ENCODE measurements at regions not wholly inside any gene's neighbourhood (a gene's known extent, or its start where the extent isn't known, plus 50 kb on each side); places are given as distances from the start of the nearest gene placed in this dataset.

GRCh38 chr12:62082448-62082847 is 177.8 kb upstream of the USP15 start (continued):
- TF ChIP-seq, protein P1, sequence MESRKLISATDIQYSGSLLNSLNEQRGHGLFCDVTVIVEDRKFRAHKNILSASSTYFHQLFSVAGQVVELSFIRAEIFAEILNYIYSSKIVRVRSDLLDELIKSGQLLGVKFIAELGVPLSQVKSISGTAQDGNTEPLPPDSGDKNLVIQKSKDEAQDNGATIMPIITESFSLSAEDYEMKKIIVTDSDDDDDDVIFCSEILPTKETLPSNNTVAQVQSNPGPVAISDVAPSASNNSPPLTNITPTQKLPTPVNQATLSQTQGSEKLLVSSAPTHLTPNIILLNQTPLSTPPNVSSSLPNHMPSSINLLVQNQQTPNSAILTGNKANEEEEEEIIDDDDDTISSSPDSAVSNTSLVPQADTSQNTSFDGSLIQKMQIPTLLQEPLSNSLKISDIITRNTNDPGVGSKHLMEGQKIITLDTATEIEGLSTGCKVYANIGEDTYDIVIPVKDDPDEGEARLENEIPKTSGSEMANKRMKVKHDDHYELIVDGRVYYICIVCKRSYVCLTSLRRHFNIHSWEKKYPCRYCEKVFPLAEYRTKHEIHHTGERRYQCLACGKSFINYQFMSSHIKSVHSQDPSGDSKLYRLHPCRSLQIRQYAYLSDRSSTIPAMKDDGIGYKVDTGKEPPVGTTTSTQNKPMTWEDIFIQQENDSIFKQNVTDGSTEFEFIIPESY (IDR thresholded peaks at IDR 0.05), result no peak
- TF ChIP-seq YY1 (IDR thresholded peaks at IDR 0.05) (no peak), RXRA (IDR thresholded peaks at IDR 0.05) (no peak)

- H3K9ac ChIP-seq (ENCODE audit: low read depth in 1 of 2, low read length in 2 of 2), result no peak overlapping the region
- no peaks in the 10 kb centered on the region for H3K36me3 ChIP-seq (ENCODE audit: control insufficient read depth in 4 of 4, insufficient read depth in 3 of 4, low read depth in 1 of 4, low read length in 3 of 4)
- H3K4me1 ChIP-seq (ENCODE audit: control insufficient read depth in 4 of 4, insufficient read depth in 4 of 4, low read length in 3 of 4), result no peaks in the 10 kb centered on the region
- H3K27ac ChIP-seq (ENCODE audit: low read depth in 1 of 2, low read length in 2 of 2), result no peak overlapping the region
- no peaks in the 10 kb centered on the region for H3K9me3 ChIP-seq (ENCODE audit: control insufficient read depth in 4 of 4, low read length in 3 of 4)
- no peak for DNase-seq (ENCODE audit: low spot score)
- no peak for TF ChIP-seq CTCF (IDR thresholded peaks at IDR 0.05; ENCODE audit: low read depth, low read length, missing input control)
- no peak for TF ChIP-seq RAD21 (IDR thresholded peaks at IDR 0.05)
- TF ChIP-seq NR2F2 (IDR thresholded peaks at IDR 0.05), result no peak
- TF ChIP-seq FOXA2 (IDR thresholded peaks at IDR 0.05), result no peak
- TF ChIP-seq YY1 (IDR thresholded peaks at IDR 0.05), result no peak
- TF ChIP-seq JUND (IDR thresholded peaks at IDR 0.05), result no peak
- no peak for TF ChIP-seq GABPA (IDR thresholded peaks at IDR 0.05 in 1 of 2, conservative IDR thresholded peaks at IDR 0.05 in 1 of 2)
- H3K27me3 ChIP-seq (ENCODE audit: control insufficient read depth in 4 of 4, insufficient read depth in 4 of 4, low read length in 3 of 4), result no peaks in the 10 kb centered on the region
- WGBS, result 88% methylated on average over 3 of the region's 3 CpGs
- no peak overlapping the region for H3K4me3 ChIP-seq (ENCODE audit: low read depth in 1 of 3, low read length in 3 of 3)
These were observed 162.1 kb upstream of the USP15 start for GRCh38 chr12:62098132-62098531.

- TF ChIP-seq GABPA (IDR thresholded peaks at IDR 0.05 in 1 of 2, conservative IDR thresholded peaks at IDR 0.05 in 1 of 2), result no peak
- TF ChIP-seq FOXA2 (IDR thresholded peaks at IDR 0.05), result no peak
- TF ChIP-seq, protein P1 (IDR thresholded peaks at IDR 0.05), result no peak
- no peak for TF ChIP-seq RAD21 (IDR thresholded peaks at IDR 0.05)
- no peak for TF ChIP-seq SP1 (IDR thresholded peaks at IDR 0.05)
- Histone ChIP-seq H3K27ac (ENCODE audit: low read depth in 1 of 2, low read length in 2 of 2) (no peak overlapping the region), H3K27me3 (ENCODE audit: control insufficient read depth in 4 of 4, insufficient read depth in 4 of 4, low read length in 3 of 4) (no peaks in the 10 kb centered on the region), H3K4me3 (ENCODE audit: low read depth in 1 of 3, low read length in 3 of 3) (no peak overlapping the region), H3K9me3 (ENCODE audit: control insufficient read depth in 4 of 4, low read length in 3 of 4) (no peaks in the 10 kb centered on the region), H3K4me1 (ENCODE audit: control insufficient read depth in 4 of 4, insufficient read depth in 4 of 4, low read length in 3 of 4) (no peaks in the 10 kb centered on the region), H3K9ac (ENCODE audit: low read depth in 1 of 2, low read length in 2 of 2) (no peak overlapping the region), H3K36me3 (ENCODE audit: control insufficient read depth in 4 of 4, insufficient read depth in 3 of 4, low read depth in 1 of 4, low read length in 3 of 4) (no peaks in the 10 kb centered on the region)
- no peak for DNase-seq (ENCODE audit: low spot score)
These were observed 156.5 kb upstream of the USP15 start for GRCh38 chr12:62103748-62104147.
